IMR-90 (cell line): ENCODE measurements at regions not wholly inside any gene's neighbourhood (a gene's known extent, or its start where the extent isn't known, plus 50 kb on each side); places are given as distances from the start of the nearest gene placed in this dataset.

Experiments used
- ATAC-seq: fragments of 200-7000 bp; cut with Tn5 transposase; 2 replicates; pipeline ENCODE4 v1.9.1; 2020; ENCODE audit warnings: low read depth, mild to moderate bottlenecking, moderate library complexity
- BruUV-seq: library from RNA; stranded (reverse); fragments of 400-500 nt; replicated peaks from 2 replicates; lab custom pipeline; 2021; lab: Mats Ljungman, UMichigan
- CTCF ChIA-PET: fragments of 300-600 bp; formaldehyde crosslinking; extraction: SDS; loops from one replicate; lab custom pipeline; 2021; ENCODE audit warnings: antibody characterized with exemption; lab: Yijun Ruan, JAX
- POLR2A ChIA-PET: fragments of 300-600 bp; sonication (Branson Sonifier 250); formaldehyde crosslinking; loops from one replicate; lab custom pipeline; 2022; ENCODE audit warnings: antibody characterized with exemption; ENCODE audit not compliant: unreplicated experiment; lab: Charles Lee
- DNase-seq: peaks from one replicate; pipeline ENCODE4 v3.0.0; 2013
- H2AFZ ChIP-seq: replicated peaks from 2 replicates; pipeline ENCODE3; 2013; ENCODE audit warnings: low read length, mild to moderate bottlenecking; ENCODE audit not compliant: poor library complexity
- H2AK5ac ChIP-seq: 2 replicates; pipeline ENCODE4 v1.6.1; 2013; ENCODE audit warnings: low read depth, low read length, inconsistent platforms
- H2AK9ac ChIP-seq: replicated peaks from 2 replicates; pipeline ENCODE3; 2013; ENCODE audit warnings: mild to moderate bottlenecking, low read depth, low read length, moderate library complexity; ENCODE audit not compliant: poor library complexity
- H2BK120ac ChIP-seq: 2 replicates; pipeline ENCODE4 v1.6.1; 2013; ENCODE audit warnings: low read depth, low read length, inconsistent platforms
- H2BK15ac ChIP-seq: 3 replicates; pipeline ENCODE4 v1.6.1; 2013; ENCODE audit warnings: low read depth, low read length, inconsistent platforms
- H2BK20ac ChIP-seq: 2 replicates; pipeline ENCODE4 v1.6.1; 2013; ENCODE audit warnings: low read depth, mild to moderate bottlenecking, inconsistent platforms, low read length, moderate library complexity
- H2BK5ac ChIP-seq: 2 replicates; pipeline ENCODE4 v1.6.1; 2013; ENCODE audit warnings: mild to moderate bottlenecking, low read depth, low read length, inconsistent platforms; ENCODE audit not compliant: poor library complexity, severe bottlenecking
- H3K14ac ChIP-seq: replicated peaks from 2 replicates; pipeline ENCODE4 v1.6.1; 2013; ENCODE audit warnings: low read depth, low read length, inconsistent platforms
- H3K18ac ChIP-seq: 2 replicates; pipeline ENCODE4 v1.6.1; 2013; ENCODE audit warnings: low read depth, low read length, control low read depth
- H3K23ac ChIP-seq: 2 replicates; pipeline ENCODE4 v1.6.1; 2013; ENCODE audit warnings: low read depth, low read length, inconsistent platforms
- H3K27ac ChIP-seq: 2 replicates; pipeline ENCODE4 v1.5.1; 2013; ENCODE audit warnings: mild to moderate bottlenecking, control low read depth, low read length; ENCODE audit not compliant: insufficient read depth
- H3K27me3 ChIP-seq: 2 replicates; pipeline ENCODE4 v1.6.1; 2013; ENCODE audit warnings: low read length; ENCODE audit not compliant: control insufficient read depth, insufficient read depth
- H3K36me3 ChIP-seq: 2 replicates; pipeline ENCODE4 v1.6.1; 2013; ENCODE audit warnings: low read length, mixed read lengths; ENCODE audit not compliant: control insufficient read depth, insufficient read depth
- H3K4ac ChIP-seq: 2 replicates; pipeline ENCODE4 v1.6.1; 2013; ENCODE audit warnings: low read depth, low read length, inconsistent platforms
- H3K4me1 ChIP-seq: 2 replicates; pipeline ENCODE4 v1.6.1; 2013; ENCODE audit warnings: low read length, mixed read lengths; ENCODE audit not compliant: control insufficient read depth, insufficient read depth
- H3K4me2 ChIP-seq: 2 replicates; pipeline ENCODE4 v1.6.1; 2013; ENCODE audit warnings: low read depth, mild to moderate bottlenecking, control low read depth, low read length, moderate library complexity
- H3K4me3 ChIP-seq: 2 replicates; pipeline ENCODE4 v1.5.1; 2013; ENCODE audit warnings: low read depth, mild to moderate bottlenecking, control low read depth, low read length, moderate library complexity; ENCODE audit not compliant: insufficient read depth
- H3K56ac ChIP-seq: 2 replicates; pipeline ENCODE4 v1.6.1; 2013; ENCODE audit warnings: low read length, inconsistent platforms; ENCODE audit not compliant: insufficient read depth; ENCODE audit errors: extremely low read depth
- H3K79me1 ChIP-seq, 2 experiments: 2 replicates each; pipeline ENCODE4 v1.6.1; 2013; ENCODE audit warnings: low read length in 2 of 2, inconsistent platforms in 1 of 2, low read depth in 1 of 2
- H3K9ac ChIP-seq: 2 replicates; pipeline ENCODE4 v1.6.1; 2013; ENCODE audit warnings: low read depth, low read length, control low read depth
- H3K9me1 ChIP-seq: 2 replicates; pipeline ENCODE4 v1.6.1; 2013; ENCODE audit warnings: low read length, inconsistent platforms; ENCODE audit not compliant: insufficient read depth
- H3K9me3 ChIP-seq: 2 replicates; pipeline ENCODE4 v1.6.1; 2013; ENCODE audit warnings: low read length; ENCODE audit not compliant: control insufficient read depth, insufficient read depth
- H4K20me1 ChIP-seq: 2 replicates; pipeline ENCODE4 v1.6.1; 2013; ENCODE audit warnings: low read length, inconsistent platforms; ENCODE audit not compliant: insufficient read depth
- H4K5ac ChIP-seq: 2 replicates; pipeline ENCODE4 v1.6.1; 2013; ENCODE audit warnings: mild to moderate bottlenecking, low read depth, low read length, control low read depth
- H4K8ac ChIP-seq, 2 experiments: 2 replicates each; pipeline ENCODE4 v1.6.1; 2013; ENCODE audit warnings: low read depth in 2 of 2, low read length in 2 of 2, control low read depth in 1 of 2, inconsistent platforms in 1 of 2
- H4K91ac ChIP-seq: 2 replicates; pipeline ENCODE4 v1.6.1; 2013; ENCODE audit warnings: low read depth, low read length, inconsistent platforms; ENCODE audit not compliant: insufficient read depth
- CEBPB ChIP-seq: IDR thresholded peaks from 2 replicates; pipeline ENCODE4 v1.6.1; 2012; ENCODE audit warnings: low read depth, low read length, improper control_type of control experiment
- CHD1 ChIP-seq: IDR thresholded peaks from 2 replicates; pipeline ENCODE4 v1.6.1; 2012; ENCODE audit warnings: low read depth, low read length, improper control_type of control experiment
- FOS ChIP-seq: fragments of 150-350 bp; IDR thresholded peaks from 2 replicates; pipeline ENCODE4 v1.6.1; 2016; ENCODE audit warnings: low read depth, low read length
- MAFK ChIP-seq: IDR thresholded peaks from 2 replicates; pipeline ENCODE4 v1.6.1; 2012; ENCODE audit warnings: low read depth, low read length, improper control_type of control experiment
- MXI1 ChIP-seq: IDR thresholded peaks from 2 replicates; pipeline ENCODE4 v1.6.1; 2012; ENCODE audit warnings: low read depth, mild to moderate bottlenecking, low read length, moderate library complexity, borderline replicate concordance
- NFE2L2 ChIP-seq: fragments of 150-350 bp; IDR thresholded peaks from 2 replicates; pipeline ENCODE4 v1.6.1; 2016; ENCODE audit warnings: low read depth, mild to moderate bottlenecking, low read length
- POLR2A ChIP-seq: IDR thresholded peaks from 2 replicates; pipeline ENCODE4 v1.6.1; 2012; ENCODE audit warnings: mild to moderate bottlenecking, low read depth, low read length
- RAD21 ChIP-seq: IDR thresholded peaks from 2 replicates; pipeline ENCODE4 v1.6.1; 2012; ENCODE audit warnings: low read length, improper control_type of control experiment
- RCOR1 ChIP-seq: IDR thresholded peaks from 2 replicates; pipeline ENCODE4 v1.6.1; 2012; ENCODE audit warnings: mild to moderate bottlenecking, low read length, improper control_type of control experiment; ENCODE audit not compliant: insufficient replicate concordance
- RFX5 ChIP-seq: IDR thresholded peaks from 2 replicates; pipeline ENCODE4 v1.8.0; 2012; ENCODE audit warnings: low read depth, mild to moderate bottlenecking, low read length, moderate library complexity
- SMC3 ChIP-seq: fragments of 150-350 bp; IDR thresholded peaks from 2 replicates; pipeline ENCODE4 v1.6.1; 2016; ENCODE audit warnings: low read depth, mild to moderate bottlenecking, antibody characterized with exemption, low read length, moderate library complexity
- WGBS, 2 experiments: methylation state at CpG; one replicate each; pipeline versions ENCODE4 v1.1.5 to v1.1.7; 2013; ENCODE audit warnings: missing lambda C conversion rate in 2 of 2; ENCODE audit not compliant: insufficient read length in 1 of 2; ENCODE audit errors: extremely low coverage in 2 of 2; 5-methylcytosine and 5-hydroxymethylcytosine counted together
- dilution Hi-C: fragments of 300-500 bp; cut with HindIII; formaldehyde crosslinking; loops from one replicate; pipeline ENCODE4 v1.14.3; 2018; ENCODE audit warnings: low sequenced_read_pairs; ENCODE audit not compliant: unreplicated experiment
- in situ Hi-C: fragments of 300-500 bp; cut with MboI; formaldehyde crosslinking; loops from 3 replicates; pipeline ENCODE4 v1.14.3; 2019; ENCODE audit warnings: low sequenced_read_pairs, inconsistent platforms, mixed read lengths
- intact Hi-C: fragments of 100-400 bp; cut with micrococcal nuclease; formaldehyde crosslinking; loops from 2 replicates; pipeline ENCODE4 v1.10.0; 2022
- TF ChIP-seq, protein P1 (sequence below): fragments of 150-350 bp; IDR thresholded peaks from 2 replicates; pipeline ENCODE4 v1.6.1; 2017; ENCODE audit warnings: mild to moderate bottlenecking, antibody characterized with exemption, low read length, low read depth
- TF ChIP-seq, protein P2 (sequence below): fragments of 150-350 bp; IDR thresholded peaks from 2 replicates; pipeline ENCODE4 v1.6.1; 2016; ENCODE audit warnings: low read depth, mild to moderate bottlenecking, low read length, moderate library complexity, borderline replicate concordance

GRCh38 chr9:120071760-120072159, 508.2 kb downstream of the CDK5RAP2 start:
- Histone ChIP-seq H4K5ac (no peak overlapping the region), H3K23ac (no peak overlapping the region), H3K36me3 (no peaks in the 10 kb centered on the region), H2BK20ac (no peak overlapping the region), H2AK9ac (no peak overlapping the region), H4K20me1 (no peaks in the 10 kb centered on the region), H3K4me1 (no peaks in the 10 kb centered on the region), H3K79me1 (no peaks in the 10 kb centered on the region), H3K9me3 (no peaks in the 10 kb centered on the region), H3K56ac (no peak overlapping the region), H4K91ac (no peak overlapping the region), H2AK5ac (no peak overlapping the region), H3K9ac (no peak overlapping the region), H2BK5ac (no peak overlapping the region), H3K18ac (no peak overlapping the region), H3K4ac (no peak overlapping the region), H3K9me1 (no peaks in the 10 kb centered on the region), H2BK15ac (no peak overlapping the region), H3K4me2 (no peak overlapping the region), H2BK120ac (no peak overlapping the region), H4K8ac (no peak overlapping the region), H3K27ac (no peak overlapping the region), H3K27me3 (no peaks in the 10 kb centered on the region), H2AFZ (no peak overlapping the region), H3K4me3 (no peak overlapping the region), H3K14ac (no peak overlapping the region)
- in situ Hi-C loops, result no loop called here
- ChIA-PET POLR2A (no interaction called here), CTCF (interaction anchor here (0.6 kb wide), 1 partner anchor 404 kb away, joined by 3 read pairs; no protein-coding TSS in a partner anchor)
- dilution Hi-C loops, result no loop called here
- WGBS, 2 experiments, result no CpG with 5 or more reads among the region's 4 CpGs
- TF ChIP-seq FOS (no peak), CHD1 (no peak), POLR2A (no peak), RCOR1 (no peak), NFE2L2 (no peak), MXI1 (no peak), CEBPB (no peak), RAD21 (no peak), SMC3 (no peak), MAFK (no peak), RFX5 (no peak)
- TF ChIP-seq, protein P1, sequence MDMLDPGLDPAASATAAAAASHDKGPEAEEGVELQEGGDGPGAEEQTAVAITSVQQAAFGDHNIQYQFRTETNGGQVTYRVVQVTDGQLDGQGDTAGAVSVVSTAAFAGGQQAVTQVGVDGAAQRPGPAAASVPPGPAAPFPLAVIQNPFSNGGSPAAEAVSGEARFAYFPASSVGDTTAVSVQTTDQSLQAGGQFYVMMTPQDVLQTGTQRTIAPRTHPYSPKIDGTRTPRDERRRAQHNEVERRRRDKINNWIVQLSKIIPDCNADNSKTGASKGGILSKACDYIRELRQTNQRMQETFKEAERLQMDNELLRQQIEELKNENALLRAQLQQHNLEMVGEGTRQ, result no peak
- TF ChIP-seq, protein P2, sequence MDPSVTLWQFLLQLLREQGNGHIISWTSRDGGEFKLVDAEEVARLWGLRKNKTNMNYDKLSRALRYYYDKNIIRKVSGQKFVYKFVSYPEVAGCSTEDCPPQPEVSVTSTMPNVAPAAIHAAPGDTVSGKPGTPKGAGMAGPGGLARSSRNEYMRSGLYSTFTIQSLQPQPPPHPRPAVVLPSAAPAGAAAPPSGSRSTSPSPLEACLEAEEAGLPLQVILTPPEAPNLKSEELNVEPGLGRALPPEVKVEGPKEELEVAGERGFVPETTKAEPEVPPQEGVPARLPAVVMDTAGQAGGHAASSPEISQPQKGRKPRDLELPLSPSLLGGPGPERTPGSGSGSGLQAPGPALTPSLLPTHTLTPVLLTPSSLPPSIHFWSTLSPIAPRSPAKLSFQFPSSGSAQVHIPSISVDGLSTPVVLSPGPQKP, result no peak
- ATAC-seq (no peak), DNase-seq (no peak)
- BruUV-seq, result no TSS peak
- intact Hi-C loops, result no loop called here
